Suprapubic skin (tissue), 3 donors: ENCODE measurements at regions not wholly inside any gene's neighbourhood (a gene's known extent, or its start where the extent isn't known, plus 50 kb on each side); places are given as distances from the start of the nearest gene placed in this dataset.

Experiments used
- POLR2A ChIP-seq, 2 donors: fragments of 450-650 bp; IDR thresholded peaks; one replicate each; pipeline ENCODE4 v1.6.1; 2017; ENCODE audit warnings: antibody characterized with exemption in 2 of 2, mild to moderate bottlenecking in 2 of 2, moderate library complexity in 2 of 2
- TF ChIP-seq, protein P1 (sequence below), 2 donors: fragments of 200-600 bp in 1 of 2; fragments of 450-650 bp in 1 of 2; sonication (generic) in 1 of 2; IDR thresholded peaks; one replicate each; pipeline ENCODE4 v1.5.1; 2016 to 2019; ENCODE audit warnings: antibody characterized with exemption in 2 of 2, mild to moderate bottlenecking in 1 of 2, moderate library complexity in 1 of 2

DNA sequence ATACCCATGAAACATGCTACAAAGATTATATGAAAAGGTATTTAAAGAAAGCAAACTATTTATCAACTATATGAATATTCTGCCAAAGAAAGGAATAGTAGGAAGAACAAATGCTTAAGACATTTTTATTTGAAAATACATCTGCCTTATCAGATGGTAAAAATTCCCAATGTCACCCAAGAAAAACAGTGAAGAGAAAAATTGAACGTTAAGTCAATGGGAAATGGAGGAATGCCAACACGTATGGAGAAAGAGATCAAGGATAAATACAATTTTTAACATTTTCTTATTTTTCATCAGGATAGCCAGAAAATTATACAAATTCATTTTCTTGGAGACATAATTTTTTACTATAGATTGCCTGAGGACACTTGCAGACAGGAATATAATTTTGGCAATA is 394.2 kb downstream of the ZEB2 start:
- TF ChIP-seq, protein P1, sequence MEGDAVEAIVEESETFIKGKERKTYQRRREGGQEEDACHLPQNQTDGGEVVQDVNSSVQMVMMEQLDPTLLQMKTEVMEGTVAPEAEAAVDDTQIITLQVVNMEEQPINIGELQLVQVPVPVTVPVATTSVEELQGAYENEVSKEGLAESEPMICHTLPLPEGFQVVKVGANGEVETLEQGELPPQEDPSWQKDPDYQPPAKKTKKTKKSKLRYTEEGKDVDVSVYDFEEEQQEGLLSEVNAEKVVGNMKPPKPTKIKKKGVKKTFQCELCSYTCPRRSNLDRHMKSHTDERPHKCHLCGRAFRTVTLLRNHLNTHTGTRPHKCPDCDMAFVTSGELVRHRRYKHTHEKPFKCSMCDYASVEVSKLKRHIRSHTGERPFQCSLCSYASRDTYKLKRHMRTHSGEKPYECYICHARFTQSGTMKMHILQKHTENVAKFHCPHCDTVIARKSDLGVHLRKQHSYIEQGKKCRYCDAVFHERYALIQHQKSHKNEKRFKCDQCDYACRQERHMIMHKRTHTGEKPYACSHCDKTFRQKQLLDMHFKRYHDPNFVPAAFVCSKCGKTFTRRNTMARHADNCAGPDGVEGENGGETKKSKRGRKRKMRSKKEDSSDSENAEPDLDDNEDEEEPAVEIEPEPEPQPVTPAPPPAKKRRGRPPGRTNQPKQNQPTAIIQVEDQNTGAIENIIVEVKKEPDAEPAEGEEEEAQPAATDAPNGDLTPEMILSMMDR (IDR thresholded peaks at IDR 0.05), result no peak
- no peak for TF ChIP-seq POLR2A (IDR thresholded peaks at IDR 0.05)
